ENCODE measurements at regions not wholly inside any gene's neighbourhood (a gene's known extent, or its start where the extent isn't known, plus 50 kb on each side); places are given as distances from the start of the nearest gene placed in this dataset.

- DNase-seq = no peak
Measured at GRCh38 chr20:57794600-57795341, 85.0 kb upstream of the PMEPA1 start.

GRCh38 chr20:57794036-57794435 lies 84.2 kb upstream of the PMEPA1 start:
- no peak for DNase-seq

GRCh38 chr20:57793421-57793820 lies 83.6 kb upstream of the PMEPA1 start:
- no peak for DNase-seq

- DNase-seq = no peak
Measured at GRCh38 chr20:57792386-57793080, 82.7 kb upstream of the PMEPA1 start.

- peak; percentile 39 for DNase-seq
Measured at GRCh38 chr20:57791966-57792365, 82.2 kb upstream of the PMEPA1 start.

GRCh38 chr20:57791178-57791962 lies 81.6 kb upstream of the PMEPA1 start:
- no peak for DNase-seq

- DNase-seq = no peak
Measured at GRCh38 chr20:57790176-57790575, 80.4 kb upstream of the PMEPA1 start.

- DNase-seq = no peak
Measured at GRCh38 chr20:57788936-57789613, 79.3 kb upstream of the PMEPA1 start.

GRCh38 chr20:57787990-57788781 lies 78.4 kb upstream of the PMEPA1 start:
- no peak for DNase-seq

GRCh38 chr20:57787151-57787989 lies 77.6 kb upstream of the PMEPA1 start:
- DNase-seq = no peak

GRCh38 chr20:57786304-57786932 lies 76.6 kb upstream of the PMEPA1 start:
- DNase-seq = no peak

GRCh38 chr20:57785720-57786119 lies 75.9 kb upstream of the PMEPA1 start:
- DNase-seq = no peak

- no peak for DNase-seq
Measured at GRCh38 chr20:57785061-57785460, 75.2 kb upstream of the PMEPA1 start.

- no peak for DNase-seq
Measured at GRCh38 chr20:57783956-57784837, 74.4 kb upstream of the PMEPA1 start.

GRCh38 chr20:57783196-57783595 lies 73.4 kb upstream of the PMEPA1 start:
- DNase-seq = no peak

- DNase-seq = no peak
Measured at GRCh38 chr20:57782631-57783041, 72.8 kb upstream of the PMEPA1 start.

GRCh38 chr20:57781901-57782300 lies 72.1 kb upstream of the PMEPA1 start:
- DNase-seq = no peak

GRCh38 chr20:57780906-57781305 lies 71.1 kb upstream of the PMEPA1 start:
- no peak for DNase-seq

- DNase-seq = no peak
Measured at GRCh38 chr20:57780398-57780797, 70.6 kb upstream of the PMEPA1 start.
